SK-N-SH (cell line): ENCODE measurements at regions not wholly inside any gene's neighbourhood (a gene's known extent, or its start where the extent isn't known, plus 50 kb on each side); places are given as distances from the start of the nearest gene placed in this dataset.

Experiments
- ELF1 ChIP-seq: IDR thresholded peaks from 2 replicates; pipeline ENCODE4 v1.4.0; 2012
- EZH2phosphoT487 ChIP-seq: fragments of 200-600 bp; sonication (generic); IDR thresholded peaks from 2 replicates; pipeline ENCODE4 v1.6.1; 2017; ENCODE audit warnings: low read depth, mixed run types, mild to moderate bottlenecking, antibody characterized with exemption, moderate library complexity, borderline replicate concordance
- POLR2AphosphoS5 ChIP-seq: IDR thresholded peaks from 2 replicates; pipeline ENCODE4 v1.6.1; 2012; ENCODE audit warnings: low read depth, low read length
- RFX5 ChIP-seq: IDR thresholded peaks from 2 replicates; pipeline ENCODE4 v1.6.1; 2012; ENCODE audit warnings: mild to moderate bottlenecking, improper control_type of control experiment, low read length
- TF ChIP-seq, protein P1 (sequence below): fragments of 200-600 bp; sonication (generic); IDR thresholded peaks from 2 replicates; pipeline ENCODE4 v1.6.1; 2017; ENCODE audit warnings: antibody characterized with exemption, mild to moderate bottlenecking, moderate library complexity
- TF ChIP-seq, protein P2 (sequence below): IDR thresholded peaks from 2 replicates; pipeline ENCODE4 v1.6.1; 2012; ENCODE audit warnings: mild to moderate bottlenecking, low read depth, low read length, moderate library complexity

- no peak for TF ChIP-seq EZH2phosphoT487
- TF ChIP-seq, protein P1, sequence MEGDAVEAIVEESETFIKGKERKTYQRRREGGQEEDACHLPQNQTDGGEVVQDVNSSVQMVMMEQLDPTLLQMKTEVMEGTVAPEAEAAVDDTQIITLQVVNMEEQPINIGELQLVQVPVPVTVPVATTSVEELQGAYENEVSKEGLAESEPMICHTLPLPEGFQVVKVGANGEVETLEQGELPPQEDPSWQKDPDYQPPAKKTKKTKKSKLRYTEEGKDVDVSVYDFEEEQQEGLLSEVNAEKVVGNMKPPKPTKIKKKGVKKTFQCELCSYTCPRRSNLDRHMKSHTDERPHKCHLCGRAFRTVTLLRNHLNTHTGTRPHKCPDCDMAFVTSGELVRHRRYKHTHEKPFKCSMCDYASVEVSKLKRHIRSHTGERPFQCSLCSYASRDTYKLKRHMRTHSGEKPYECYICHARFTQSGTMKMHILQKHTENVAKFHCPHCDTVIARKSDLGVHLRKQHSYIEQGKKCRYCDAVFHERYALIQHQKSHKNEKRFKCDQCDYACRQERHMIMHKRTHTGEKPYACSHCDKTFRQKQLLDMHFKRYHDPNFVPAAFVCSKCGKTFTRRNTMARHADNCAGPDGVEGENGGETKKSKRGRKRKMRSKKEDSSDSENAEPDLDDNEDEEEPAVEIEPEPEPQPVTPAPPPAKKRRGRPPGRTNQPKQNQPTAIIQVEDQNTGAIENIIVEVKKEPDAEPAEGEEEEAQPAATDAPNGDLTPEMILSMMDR: no peak
- TF ChIP-seq ELF1: no peak
- no peak for TF ChIP-seq POLR2AphosphoS5
- TF ChIP-seq, protein P2, sequence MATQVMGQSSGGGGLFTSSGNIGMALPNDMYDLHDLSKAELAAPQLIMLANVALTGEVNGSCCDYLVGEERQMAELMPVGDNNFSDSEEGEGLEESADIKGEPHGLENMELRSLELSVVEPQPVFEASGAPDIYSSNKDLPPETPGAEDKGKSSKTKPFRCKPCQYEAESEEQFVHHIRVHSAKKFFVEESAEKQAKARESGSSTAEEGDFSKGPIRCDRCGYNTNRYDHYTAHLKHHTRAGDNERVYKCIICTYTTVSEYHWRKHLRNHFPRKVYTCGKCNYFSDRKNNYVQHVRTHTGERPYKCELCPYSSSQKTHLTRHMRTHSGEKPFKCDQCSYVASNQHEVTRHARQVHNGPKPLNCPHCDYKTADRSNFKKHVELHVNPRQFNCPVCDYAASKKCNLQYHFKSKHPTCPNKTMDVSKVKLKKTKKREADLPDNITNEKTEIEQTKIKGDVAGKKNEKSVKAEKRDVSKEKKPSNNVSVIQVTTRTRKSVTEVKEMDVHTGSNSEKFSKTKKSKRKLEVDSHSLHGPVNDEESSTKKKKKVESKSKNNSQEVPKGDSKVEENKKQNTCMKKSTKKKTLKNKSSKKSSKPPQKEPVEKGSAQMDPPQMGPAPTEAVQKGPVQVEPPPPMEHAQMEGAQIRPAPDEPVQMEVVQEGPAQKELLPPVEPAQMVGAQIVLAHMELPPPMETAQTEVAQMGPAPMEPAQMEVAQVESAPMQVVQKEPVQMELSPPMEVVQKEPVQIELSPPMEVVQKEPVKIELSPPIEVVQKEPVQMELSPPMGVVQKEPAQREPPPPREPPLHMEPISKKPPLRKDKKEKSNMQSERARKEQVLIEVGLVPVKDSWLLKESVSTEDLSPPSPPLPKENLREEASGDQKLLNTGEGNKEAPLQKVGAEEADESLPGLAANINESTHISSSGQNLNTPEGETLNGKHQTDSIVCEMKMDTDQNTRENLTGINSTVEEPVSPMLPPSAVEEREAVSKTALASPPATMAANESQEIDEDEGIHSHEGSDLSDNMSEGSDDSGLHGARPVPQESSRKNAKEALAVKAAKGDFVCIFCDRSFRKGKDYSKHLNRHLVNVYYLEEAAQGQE: no peak
- no peak for TF ChIP-seq RFX5
Observed at GRCh38 chr12:107429006-107429705, 256.4 kb upstream of the PWP1 start.
